Mesendoderm (in vitro differentiated cells): ENCODE measurements at regions not wholly inside any gene's neighbourhood (a gene's known extent, or its start where the extent isn't known, plus 50 kb on each side); places are given as distances from the start of the nearest gene placed in this dataset.

Experiments
- DNase-seq: peaks from one replicate; pipeline ENCODE4 v3.0.0; 2013
- H2AK5ac ChIP-seq: 2 replicates; pipeline ENCODE4 v1.6.1; 2013; ENCODE audit warnings: low read length, inconsistent platforms
- H2BK120ac ChIP-seq: 2 replicates; pipeline ENCODE4 v1.6.1; 2013; ENCODE audit warnings: low read depth, mild to moderate bottlenecking, low read length, moderate library complexity, mixed read lengths
- H2BK15ac ChIP-seq: replicated peaks from 2 replicates; pipeline ENCODE4 v1.6.1; 2013; ENCODE audit warnings: low read depth, mild to moderate bottlenecking, moderate library complexity
- H2BK5ac ChIP-seq: 2 replicates; pipeline ENCODE4 v1.6.1; 2013; ENCODE audit warnings: low read length, inconsistent platforms
- H3K18ac ChIP-seq: 2 replicates; pipeline ENCODE4 v1.6.1; 2013; ENCODE audit warnings: mild to moderate bottlenecking, low read length, mixed read lengths
- H3K23ac ChIP-seq: one replicate; pipeline ENCODE4 v1.6.1; 2013; ENCODE audit warnings: low read length
- H3K27ac ChIP-seq: 2 replicates; pipeline ENCODE4 v1.5.1; 2013; ENCODE audit warnings: low read depth, mild to moderate bottlenecking, inconsistent platforms, low read length, moderate library complexity
- H3K27me3 ChIP-seq: 2 replicates; pipeline ENCODE4 v1.6.1; 2013; ENCODE audit warnings: low read length, control low read depth, mild to moderate bottlenecking, inconsistent platforms; ENCODE audit not compliant: insufficient read depth, poor library complexity
- H3K36me3 ChIP-seq: 2 replicates; pipeline ENCODE4 v1.6.1; 2013; ENCODE audit warnings: low read length, inconsistent platforms; ENCODE audit not compliant: control insufficient read depth, insufficient read depth
- H3K4ac ChIP-seq: one replicate; pipeline ENCODE4 v1.6.1; 2013; ENCODE audit warnings: low read depth, mild to moderate bottlenecking, low read length, moderate library complexity
- H3K4me1 ChIP-seq: 2 replicates; pipeline ENCODE4 v1.6.1; 2013; ENCODE audit warnings: low read depth, low read length, inconsistent platforms; ENCODE audit not compliant: control insufficient read depth
- H3K4me2 ChIP-seq: 2 replicates; pipeline ENCODE4 v1.6.1; 2013; ENCODE audit warnings: low read length
- H3K4me3 ChIP-seq: 2 replicates; pipeline ENCODE4 v1.5.1; 2013; ENCODE audit warnings: mild to moderate bottlenecking, low read length
- H3K56ac ChIP-seq: one replicate; pipeline ENCODE4 v1.6.1; 2013; ENCODE audit warnings: low read length
- H3K79me1 ChIP-seq: 2 replicates; pipeline ENCODE4 v1.6.1; 2013; ENCODE audit warnings: low read length, inconsistent platforms
- H3K79me2 ChIP-seq: 2 replicates; pipeline ENCODE4 v1.6.1; 2013; ENCODE audit warnings: mild to moderate bottlenecking, low read length; ENCODE audit not compliant: control insufficient read depth, insufficient read depth
- H3K9ac ChIP-seq: 2 replicates; pipeline ENCODE4 v1.6.1; 2013; ENCODE audit warnings: low read length, inconsistent platforms
- H4K5ac ChIP-seq: one replicate; pipeline ENCODE4 v1.6.1; 2013; ENCODE audit warnings: low read length
- H4K8ac ChIP-seq: one replicate; pipeline ENCODE4 v1.6.1; 2013; ENCODE audit warnings: low read depth, mild to moderate bottlenecking, control low read depth, low read length, moderate library complexity
- WGBS: extraction: QIAGEN DNeasy Blood & Tissue Kit; methylation state at CpG from one replicate; pipeline ENCODE4 v1.1.7; 2013; ENCODE audit warnings: low lambda C conversion rate, missing lambda C conversion rate; ENCODE audit not compliant: insufficient coverage; ENCODE audit errors: extremely low coverage; 5-methylcytosine and 5-hydroxymethylcytosine counted together

- Histone ChIP-seq H3K4me3 (no peak overlapping the region), H2BK120ac (no peak overlapping the region), H3K56ac (no peak overlapping the region), H3K18ac (no peak overlapping the region), H2BK15ac (no peak overlapping the region), H2BK5ac (no peak overlapping the region), H4K8ac (no peak overlapping the region), H3K23ac (no peak overlapping the region), H3K36me3 (no peaks in the 10 kb centered on the region), H3K27me3 (no peaks in the 10 kb centered on the region), H3K4me1 (no peaks in the 10 kb centered on the region), H3K9ac (no peak overlapping the region), H3K27ac (no peak overlapping the region), H2AK5ac (no peak overlapping the region), H4K5ac (no peak overlapping the region), H3K4ac (no peak overlapping the region), H3K4me2 (no peak overlapping the region), H3K79me2 (no peaks in the 10 kb centered on the region), H3K79me1 (no peaks in the 10 kb centered on the region)
- no CpG with 5 or more reads among the region's 8 CpGs for WGBS
- DNase-seq = peak; percentile 22
Observed at GRCh38 chr10:124185084-124185483, 91.7 kb upstream of the CHST15 start.

GRCh38 chr10:124184208-124184830 is 90.9 kb upstream of the CHST15 start:
- Histone ChIP-seq H2BK15ac (no peak overlapping the region), H3K56ac (no peak overlapping the region), H3K79me1 (no peaks in the 10 kb centered on the region), H4K5ac (no peak overlapping the region), H3K79me2 (no peaks in the 10 kb centered on the region), H2AK5ac (no peak overlapping the region), H3K9ac (no peak overlapping the region), H4K8ac (no peak overlapping the region), H3K36me3 (no peaks in the 10 kb centered on the region), H2BK120ac (no peak overlapping the region), H3K4me2 (no peak overlapping the region), H3K4me1 (no peaks in the 10 kb centered on the region), H2BK5ac (no peak overlapping the region), H3K27ac (no peak overlapping the region), H3K4me3 (no peak overlapping the region), H3K23ac (no peak overlapping the region), H3K27me3 (no peaks in the 10 kb centered on the region), H3K4ac (no peak overlapping the region), H3K18ac (no peak overlapping the region)
- WGBS = no CpG with 5 or more reads among the region's 3 CpGs
- DNase-seq = no peak

- no CpG with 5 or more reads among the region's 7 CpGs for WGBS
- DNase-seq = no peak
- Histone ChIP-seq H3K27me3 (no peaks in the 10 kb centered on the region), H4K8ac (no peak overlapping the region), H3K79me1 (no peaks in the 10 kb centered on the region), H3K4ac (no peak overlapping the region), H2BK5ac (no peak overlapping the region), H3K56ac (no peak overlapping the region), H3K4me1 (no peaks in the 10 kb centered on the region), H3K36me3 (no peaks in the 10 kb centered on the region), H3K9ac (no peak overlapping the region), H2BK120ac (no peak overlapping the region), H2AK5ac (no peak overlapping the region), H3K27ac (no peak overlapping the region), H3K23ac (no peak overlapping the region), H3K79me2 (no peaks in the 10 kb centered on the region), H3K4me3 (no peak overlapping the region), H2BK15ac (no peak overlapping the region), H3K4me2 (no peak overlapping the region), H3K18ac (no peak overlapping the region), H4K5ac (no peak overlapping the region)
Observed at GRCh38 chr10:124183617-124184016, 90.2 kb upstream of the CHST15 start.

GRCh38 chr10:124182088-124182541 is 88.7 kb upstream of the CHST15 start:
- DNase-seq = no peak
- Histone ChIP-seq H3K4me3 (no peak overlapping the region), H3K36me3 (no peaks in the 10 kb centered on the region), H3K4ac (no peak overlapping the region), H2AK5ac (no peak overlapping the region), H3K27me3 (no peaks in the 10 kb centered on the region), H3K4me2 (no peak overlapping the region), H2BK5ac (no peak overlapping the region), H3K4me1 (no peaks in the 10 kb centered on the region), H3K79me2 (no peaks in the 10 kb centered on the region), H3K9ac (no peak overlapping the region), H4K8ac (no peak overlapping the region), H3K79me1 (no peaks in the 10 kb centered on the region), H3K56ac (no peak overlapping the region), H2BK15ac (no peak overlapping the region), H4K5ac (no peak overlapping the region), H3K18ac (no peak overlapping the region), H3K27ac (no peak overlapping the region), H2BK120ac (no peak overlapping the region), H3K23ac (no peak overlapping the region)
- no CpG with 5 or more reads among the region's 17 CpGs for WGBS

- Histone ChIP-seq H3K4ac (no peak overlapping the region), H3K4me1 (no peaks in the 10 kb centered on the region), H3K56ac (no peak overlapping the region), H3K79me1 (no peaks in the 10 kb centered on the region), H2BK120ac (no peak overlapping the region), H3K18ac (no peak overlapping the region), H3K9ac (no peak overlapping the region), H3K27ac (no peak overlapping the region), H2AK5ac (no peak overlapping the region), H2BK15ac (no peak overlapping the region), H4K8ac (no peak overlapping the region), H3K79me2 (no peaks in the 10 kb centered on the region), H3K23ac (no peak overlapping the region), H3K36me3 (no peaks in the 10 kb centered on the region), H2BK5ac (no peak overlapping the region), H3K27me3 (no peaks in the 10 kb centered on the region), H3K4me2 (no peak overlapping the region), H4K5ac (no peak overlapping the region), H3K4me3 (no peak overlapping the region)
- WGBS = no CpG with 5 or more reads among the region's 8 CpGs
- DNase-seq = no peak
Observed at GRCh38 chr10:124181656-124182055, 88.3 kb upstream of the CHST15 start.

GRCh38 chr10:124180947-124181549 is 87.7 kb upstream of the CHST15 start:
- Histone ChIP-seq H3K56ac (no peak overlapping the region), H4K5ac (no peak overlapping the region), H2BK120ac (no peak overlapping the region), H3K4me2 (no peak overlapping the region), H3K27ac (no peak overlapping the region), H3K4ac (no peak overlapping the region), H3K4me1 (no peaks in the 10 kb centered on the region), H3K79me1 (no peaks in the 10 kb centered on the region), H3K36me3 (no peaks in the 10 kb centered on the region), H2BK15ac (no peak overlapping the region), H4K8ac (no peak overlapping the region), H3K4me3 (no peak overlapping the region), H3K27me3 (no peaks in the 10 kb centered on the region), H3K18ac (no peak overlapping the region), H2BK5ac (no peak overlapping the region), H3K79me2 (no peaks in the 10 kb centered on the region), H3K9ac (no peak overlapping the region), H3K23ac (no peak overlapping the region), H2AK5ac (no peak overlapping the region)
- no peak for DNase-seq
- no CpG with 5 or more reads among the region's 10 CpGs for WGBS
